Fibroblast of lung (primary cell): ENCODE measurements at regions not wholly inside any gene's neighbourhood (a gene's known extent, or its start where the extent isn't known, plus 50 kb on each side); places are given as distances from the start of the nearest gene placed in this dataset.
"Not testable (repeated sequence)": the region's sequence is repeated elsewhere in the genome, so short reads cannot be mapped to it uniquely, and the experiment has no call there.

Experiments used
- DNase-seq, 2 donors: peaks; one replicate each; pipeline versions ENCODE4 v3.0.0 to v3.0.0-alpha.2; 2010; ENCODE audit warnings: low read depth in 2 of 2
- H2AFZ ChIP-seq: 2 replicates; pipeline ENCODE4 v1.5.1; 2012; ENCODE audit warnings: low read length, control low read depth, inconsistent platforms
- H3K27ac ChIP-seq: 2 replicates; pipeline ENCODE4 v1.5.1; 2011; ENCODE audit warnings: low read length, control low read depth; ENCODE audit not compliant: insufficient read depth
- H3K27me3 ChIP-seq: 2 replicates; pipeline ENCODE4 v1.5.1; 2011; ENCODE audit warnings: mild to moderate bottlenecking, low read length; ENCODE audit not compliant: control insufficient read depth, insufficient read depth
- H3K36me3 ChIP-seq: 2 replicates; pipeline ENCODE4 v1.5.1; 2011; ENCODE audit warnings: low read length; ENCODE audit not compliant: control insufficient read depth, insufficient read depth
- H3K4me1 ChIP-seq: 2 replicates; pipeline ENCODE4 v1.5.1; 2011; ENCODE audit warnings: low read length; ENCODE audit not compliant: control insufficient read depth, insufficient read depth; ENCODE audit errors: extremely low read depth
- H3K4me2 ChIP-seq: 2 replicates; pipeline ENCODE4 v1.5.1; 2011; ENCODE audit warnings: low read length, control low read depth; ENCODE audit not compliant: insufficient read depth; ENCODE audit errors: extremely low read depth
- H3K4me3 ChIP-seq, 4 experiments: fragments of 200-600 bp in 1 of 4; sonication (generic) in 1 of 4; replicated peaks in 1 of 4; 2 replicates each; pipeline ENCODE4 v1.5.1; 2011 to 2016; ENCODE audit warnings: low read length in 4 of 4, low read depth in 3 of 4, mild to moderate bottlenecking in 3 of 4, control low read depth in 2 of 4, inconsistent platforms in 1 of 4, mixed read lengths in 1 of 4; ENCODE audit not compliant: insufficient read depth in 1 of 4; ENCODE audit errors: control extremely low read depth in 1 of 4
- H3K79me2 ChIP-seq: 2 replicates; pipeline ENCODE4 v1.5.1; 2012; ENCODE audit warnings: mild to moderate bottlenecking, low read length, inconsistent platforms; ENCODE audit not compliant: control insufficient read depth, insufficient read depth
- H3K9ac ChIP-seq: 2 replicates; pipeline ENCODE4 v1.5.1; 2011; ENCODE audit warnings: mild to moderate bottlenecking, low read length, control low read depth; ENCODE audit not compliant: insufficient read depth
- H3K9me3 ChIP-seq: 2 replicates; pipeline ENCODE4 v1.5.1; 2012; ENCODE audit warnings: low read depth, low read length; ENCODE audit not compliant: control insufficient read depth, insufficient read depth
- H4K20me1 ChIP-seq: 2 replicates; pipeline ENCODE4 v1.5.1; 2011; ENCODE audit warnings: low read length; ENCODE audit not compliant: control insufficient read depth, insufficient read depth; ENCODE audit errors: extremely low read depth
- EZH2 ChIP-seq: IDR thresholded peaks from 2 replicates; pipeline ENCODE4 v1.5.1; 2012; ENCODE audit warnings: low read length, control low read depth, mild to moderate bottlenecking; ENCODE audit errors: missing control alignments
- TF ChIP-seq, protein P1 (sequence below), 2 donors: IDR thresholded peaks in 1 of 2; conservative IDR thresholded peaks in 1 of 2; 1 replicate in 1 of 2; 2 replicates in 1 of 2; pipeline ENCODE4 v1.5.1; 2011 to 2012; ENCODE audit warnings: low read length in 2 of 2, control low read depth in 1 of 2, inconsistent platforms in 1 of 2, low read depth in 1 of 2, mild to moderate bottlenecking in 1 of 2

DNA sequence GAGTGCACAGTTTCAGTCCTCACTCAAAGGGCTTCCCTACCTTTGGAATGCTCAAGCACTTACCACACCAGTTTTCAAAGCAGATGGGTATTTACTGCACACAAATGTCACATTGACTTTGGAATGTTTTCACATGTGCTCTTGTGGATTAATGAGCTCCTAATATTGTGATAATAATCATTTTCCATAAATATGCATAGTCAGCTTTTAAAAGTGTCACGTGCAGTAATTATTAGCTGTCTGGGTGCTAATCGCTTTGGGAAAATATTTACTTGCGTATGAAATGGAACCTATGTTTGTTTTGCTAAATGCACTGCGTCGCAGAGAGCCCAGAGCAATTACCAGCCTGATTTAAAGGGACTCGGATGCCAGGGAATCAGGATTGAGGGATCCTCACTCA lies 229.3 kb downstream of the SMAD2 start:
- Histone ChIP-seq H4K20me1 (no peaks in the 10 kb centered on the region), H3K36me3 (no peaks in the 10 kb centered on the region), H3K4me3 (no peak overlapping the region), H3K79me2 (no peaks in the 10 kb centered on the region), H3K4me2 (no peak overlapping the region), H3K9ac (no peak overlapping the region), H3K9me3 (no peaks in the 10 kb centered on the region), H3K27ac (no peak overlapping the region), H3K27me3 (no peaks in the 10 kb centered on the region), H2AFZ (no peak overlapping the region), H3K4me1 (no peaks in the 10 kb centered on the region)
- DNase-seq = no peak
- no peak for TF ChIP-seq EZH2
- TF ChIP-seq, protein P1, sequence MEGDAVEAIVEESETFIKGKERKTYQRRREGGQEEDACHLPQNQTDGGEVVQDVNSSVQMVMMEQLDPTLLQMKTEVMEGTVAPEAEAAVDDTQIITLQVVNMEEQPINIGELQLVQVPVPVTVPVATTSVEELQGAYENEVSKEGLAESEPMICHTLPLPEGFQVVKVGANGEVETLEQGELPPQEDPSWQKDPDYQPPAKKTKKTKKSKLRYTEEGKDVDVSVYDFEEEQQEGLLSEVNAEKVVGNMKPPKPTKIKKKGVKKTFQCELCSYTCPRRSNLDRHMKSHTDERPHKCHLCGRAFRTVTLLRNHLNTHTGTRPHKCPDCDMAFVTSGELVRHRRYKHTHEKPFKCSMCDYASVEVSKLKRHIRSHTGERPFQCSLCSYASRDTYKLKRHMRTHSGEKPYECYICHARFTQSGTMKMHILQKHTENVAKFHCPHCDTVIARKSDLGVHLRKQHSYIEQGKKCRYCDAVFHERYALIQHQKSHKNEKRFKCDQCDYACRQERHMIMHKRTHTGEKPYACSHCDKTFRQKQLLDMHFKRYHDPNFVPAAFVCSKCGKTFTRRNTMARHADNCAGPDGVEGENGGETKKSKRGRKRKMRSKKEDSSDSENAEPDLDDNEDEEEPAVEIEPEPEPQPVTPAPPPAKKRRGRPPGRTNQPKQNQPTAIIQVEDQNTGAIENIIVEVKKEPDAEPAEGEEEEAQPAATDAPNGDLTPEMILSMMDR (conservative IDR thresholded peaks at IDR 0.05 in 1 of 2, IDR thresholded peaks at IDR 0.05 in 1 of 2; ENCODE audit: low read depth in 1 of 2, low read length in 2 of 2) = no peak

DNA sequence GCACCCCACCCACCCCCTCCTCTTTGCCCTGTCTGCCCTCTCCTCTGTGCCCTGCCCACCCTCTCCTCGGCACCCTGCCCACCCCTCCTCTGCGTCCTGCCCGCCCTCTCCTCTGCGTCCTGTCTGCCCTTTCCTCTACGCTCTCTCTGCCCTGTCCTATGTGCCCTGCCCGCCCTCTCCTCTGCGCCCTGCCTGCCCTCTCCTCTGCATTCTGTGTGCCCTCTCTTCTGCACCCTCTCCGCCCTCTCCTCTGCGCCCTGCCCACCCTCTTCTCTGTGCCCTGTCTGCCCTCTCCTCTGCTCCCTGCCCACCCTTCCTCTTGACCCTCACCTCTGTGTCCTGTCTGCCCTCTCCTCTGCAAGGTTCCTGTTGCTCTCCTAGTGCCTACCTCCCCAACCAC lies 233.6 kb downstream of the SMAD2 start:
- Histone ChIP-seq H3K4me2 (no peak overlapping the region), H3K36me3 (no peaks in the 10 kb centered on the region), H3K9me3 (no peaks in the 10 kb centered on the region), H2AFZ (no peak overlapping the region), H3K79me2 (no peaks in the 10 kb centered on the region), H3K27ac (no peak overlapping the region), H4K20me1 (no peaks in the 10 kb centered on the region), H3K4me3 (no peak overlapping the region), H3K9ac (no peak overlapping the region), H3K27me3 (no peaks in the 10 kb centered on the region), H3K4me1 (no peaks in the 10 kb centered on the region)
- TF ChIP-seq, protein P1 (conservative IDR thresholded peaks at IDR 0.05 in 1 of 2, IDR thresholded peaks at IDR 0.05 in 1 of 2; ENCODE audit: low read depth in 1 of 2, low read length in 2 of 2) = no peak
- no peak for TF ChIP-seq EZH2
- DNase-seq = no peak

DNA sequence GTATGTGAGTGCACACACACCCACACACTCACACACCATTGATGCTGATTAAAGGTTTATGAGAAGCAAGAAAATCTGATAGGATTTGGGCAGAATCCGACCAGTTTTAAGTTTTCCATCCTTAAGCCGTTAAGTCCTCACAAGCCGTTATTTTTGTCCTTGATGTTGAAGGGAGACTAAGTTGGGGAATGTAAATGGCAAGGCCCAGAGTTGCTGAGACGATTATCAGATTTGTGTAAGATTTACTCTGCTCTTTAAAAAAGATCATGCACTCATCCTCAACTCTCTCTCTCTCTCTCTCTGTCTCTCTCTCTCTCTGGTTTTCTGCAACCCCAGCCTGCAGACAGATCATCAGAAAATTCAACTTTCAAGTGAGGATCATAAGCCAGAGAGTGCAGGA lies 238.8 kb downstream of the SMAD2 start:
- H3K9me3 ChIP-seq = no peaks in the 10 kb centered on the region
- no peaks in the 10 kb centered on the region for H3K4me1 ChIP-seq
- H3K27ac ChIP-seq = no peak overlapping the region
- no peaks in the 10 kb centered on the region for H3K79me2 ChIP-seq
- H3K9ac ChIP-seq = no peak overlapping the region
- H4K20me1 ChIP-seq = no peaks in the 10 kb centered on the region
- TF ChIP-seq EZH2 = no peak
- TF ChIP-seq, protein P1 (conservative IDR thresholded peaks at IDR 0.05 in 1 of 2, IDR thresholded peaks at IDR 0.05 in 1 of 2; ENCODE audit: low read depth in 1 of 2, low read length in 2 of 2) = no peak
- no peaks in the 10 kb centered on the region for H3K36me3 ChIP-seq
- no peaks in the 10 kb centered on the region for H3K27me3 ChIP-seq
- no peak for DNase-seq
- no peak overlapping the region for H3K4me2 ChIP-seq
- H2AFZ ChIP-seq = no peak overlapping the region
- H3K4me3 ChIP-seq = no peak overlapping the region

DNA sequence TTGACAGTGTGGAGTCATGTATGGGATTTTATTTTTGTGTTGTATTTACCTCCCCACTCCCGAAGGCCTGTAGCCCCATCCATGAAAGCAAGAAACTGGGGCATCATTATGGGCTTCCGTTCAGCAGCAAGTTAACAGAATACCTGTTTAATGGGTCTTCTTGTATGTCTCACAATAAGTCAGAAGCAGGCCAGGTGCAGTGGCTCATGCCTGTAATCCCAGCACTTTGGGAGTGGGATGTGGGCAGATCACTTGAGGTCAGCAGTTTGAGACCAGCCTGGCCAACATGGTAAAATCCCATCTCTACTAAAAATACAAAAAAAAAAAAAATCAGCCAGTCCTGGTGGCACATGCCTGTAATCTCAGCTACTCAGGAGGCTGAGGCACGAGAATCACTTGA lies 239.7 kb downstream of the SMAD2 start:
- H3K4me3 ChIP-seq, H3K9me3 ChIP-seq, H3K4me2 ChIP-seq, H3K27ac ChIP-seq, H2AFZ ChIP-seq, DNase-seq, H3K9ac ChIP-seq, H3K36me3 ChIP-seq, H4K20me1 ChIP-seq, H3K4me1 ChIP-seq, H3K27me3 ChIP-seq, H3K79me2 ChIP-seq: not testable (repeated sequence)
